H9 (cell line): ENCODE measurements at regions not wholly inside any gene's neighbourhood (a gene's known extent, or its start where the extent isn't known, plus 50 kb on each side); places are given as distances from the start of the nearest gene placed in this dataset.

Source experiments
- DNase-seq: peaks from one replicate; pipeline ENCODE4 v3.0.0-alpha.2; 2017
- H2AFZ ChIP-seq: one replicate; pipeline ENCODE4 v1.6.1; 2013; ENCODE audit warnings: mild to moderate bottlenecking, low read length, control low read depth, moderate library complexity
- H2AK5ac ChIP-seq: 2 replicates; pipeline ENCODE4 v1.6.1; 2013; ENCODE audit warnings: low read length, control low read depth, mixed read lengths; ENCODE audit not compliant: insufficient read length
- H2BK120ac ChIP-seq: one replicate; pipeline ENCODE4 v1.6.1; 2013; ENCODE audit warnings: low read depth, mild to moderate bottlenecking, low read length, control low read depth, inconsistent platforms; ENCODE audit not compliant: poor library complexity, severe bottlenecking
- H2BK12ac ChIP-seq: 2 replicates; pipeline ENCODE4 v1.6.1; 2013; ENCODE audit warnings: low read length, control low read depth, mixed read lengths, low read depth; ENCODE audit not compliant: insufficient read length
- H2BK15ac ChIP-seq: 2 replicates; pipeline ENCODE4 v1.6.1; 2013; ENCODE audit warnings: low read depth, low read length, control low read depth
- H2BK20ac ChIP-seq: one replicate; pipeline ENCODE4 v1.6.1; 2013; ENCODE audit warnings: low read depth, mild to moderate bottlenecking, low read length, control low read depth, inconsistent platforms; ENCODE audit not compliant: poor library complexity, severe bottlenecking
- H2BK5ac ChIP-seq: 2 replicates; pipeline ENCODE4 v1.6.1; 2013; ENCODE audit warnings: low read length, control low read depth, mixed read lengths; ENCODE audit not compliant: insufficient read length
- H3K14ac ChIP-seq: 2 replicates; pipeline ENCODE4 v1.6.1; 2013; ENCODE audit warnings: low read length, control low read depth; ENCODE audit not compliant: insufficient read depth
- H3K18ac ChIP-seq: 2 replicates; pipeline ENCODE4 v1.6.1; 2013; ENCODE audit warnings: low read depth, mild to moderate bottlenecking, mixed read lengths, low read length, control low read depth; ENCODE audit not compliant: insufficient read length
- H3K23ac ChIP-seq: 2 replicates; pipeline ENCODE4 v1.6.1; 2013; ENCODE audit warnings: low read length, control low read depth, mixed read lengths, low read depth; ENCODE audit not compliant: insufficient read length
- H3K23me2 ChIP-seq: 2 replicates; pipeline ENCODE4 v1.6.1; 2013; ENCODE audit warnings: low read depth, mild to moderate bottlenecking, mixed read lengths, low read length, control low read depth; ENCODE audit not compliant: insufficient read length, poor library complexity, severe bottlenecking
- H3K27ac ChIP-seq: 2 replicates; pipeline ENCODE4 v1.5.1; 2013; ENCODE audit warnings: low read length, control low read depth, mixed read lengths, low read depth; ENCODE audit not compliant: insufficient read length
- H3K27me3 ChIP-seq: 2 replicates; pipeline ENCODE4 v1.6.1; 2013; ENCODE audit warnings: low read length, control low read depth, inconsistent platforms; ENCODE audit not compliant: insufficient read depth
- H3K4ac ChIP-seq: 2 replicates; pipeline ENCODE4 v1.6.1; 2013; ENCODE audit warnings: low read depth, mild to moderate bottlenecking, control low read depth, inconsistent platforms, low read length, moderate library complexity
- H3K4me1 ChIP-seq: 2 replicates; pipeline ENCODE4 v1.6.1; 2013; ENCODE audit warnings: low read length, control low read depth, inconsistent platforms; ENCODE audit not compliant: insufficient read depth
- H3K4me2 ChIP-seq: 2 replicates; pipeline ENCODE4 v1.6.1; 2013; ENCODE audit warnings: low read length, control low read depth, mixed read lengths; ENCODE audit not compliant: insufficient read length, insufficient read depth
- H3K56ac ChIP-seq: 2 replicates; pipeline ENCODE4 v1.6.1; 2013; ENCODE audit warnings: low read depth, mild to moderate bottlenecking, mixed read lengths, low read length, control low read depth; ENCODE audit not compliant: insufficient read length
- H3K79me1 ChIP-seq: 2 replicates; pipeline ENCODE4 v1.6.1; 2013; ENCODE audit warnings: low read depth, mild to moderate bottlenecking, moderate library complexity, low read length, control low read depth, inconsistent platforms; ENCODE audit not compliant: insufficient read depth, poor library complexity, severe bottlenecking
- H3K79me2 ChIP-seq: 2 replicates; pipeline ENCODE4 v1.6.1; 2013; ENCODE audit warnings: low read length, control low read depth, inconsistent platforms; ENCODE audit not compliant: insufficient read depth
- H3K9ac ChIP-seq: 2 replicates; pipeline ENCODE4 v1.6.1; 2013; ENCODE audit warnings: low read length, control low read depth, mixed read lengths; ENCODE audit not compliant: insufficient read length; ENCODE audit errors: extremely low read depth
- H3K9me3 ChIP-seq: one replicate; pipeline ENCODE4 v1.6.1; 2013; ENCODE audit warnings: low read depth, low read length, inconsistent platforms; ENCODE audit not compliant: control insufficient read depth
- H3T11ph ChIP-seq: one replicate; pipeline ENCODE4 v1.6.1; 2013; ENCODE audit warnings: mild to moderate bottlenecking, low read length, control low read depth, inconsistent platforms
- H4K20me1 ChIP-seq: one replicate; pipeline ENCODE4 v1.6.1; 2013; ENCODE audit not compliant: control insufficient read depth, insufficient read length, insufficient read depth
- H4K5ac ChIP-seq: 2 replicates; pipeline ENCODE4 v1.6.1; 2013; ENCODE audit warnings: low read depth, mild to moderate bottlenecking, mixed read lengths, low read length, control low read depth; ENCODE audit not compliant: insufficient read length
- H4K8ac ChIP-seq: replicated peaks from 2 replicates; pipeline ENCODE4 v1.6.1; 2013; ENCODE audit warnings: low read length, control low read depth, mixed read lengths, low read depth; ENCODE audit not compliant: insufficient read length
- H4K91ac ChIP-seq: 2 replicates; pipeline ENCODE4 v1.6.1; 2013; ENCODE audit warnings: low read depth, mild to moderate bottlenecking, moderate library complexity, mixed read lengths, low read length, control low read depth; ENCODE audit not compliant: insufficient read length
- H3K27ac Mint-ChIP-seq, 3 experiments: 2 replicates in 2 of 3; 3 replicates in 1 of 3; pipeline ENCODE4 v1.8.0; 2020 to 2021; ENCODE audit warnings: mixed read lengths in 3 of 3, mild to moderate bottlenecking in 1 of 3, moderate library complexity in 1 of 3
- H3K27me3 Mint-ChIP-seq: 2 replicates; pipeline ENCODE4 v1.8.0; 2021; ENCODE audit warnings: low read depth, mild to moderate bottlenecking, moderate library complexity, mixed read lengths
- H3K36me3 Mint-ChIP-seq, 3 experiments: 2 replicates in 2 of 3; 3 replicates in 1 of 3; pipeline ENCODE4 v1.8.0; 2020 to 2021; ENCODE audit warnings: low read depth in 3 of 3, mixed read lengths in 3 of 3; ENCODE audit not compliant: insufficient read depth in 1 of 3
- H3K4me1 Mint-ChIP-seq, 2 experiments: 2 replicates each; pipeline ENCODE4 v1.8.0; 2020; ENCODE audit warnings: mixed read lengths in 2 of 2
- H3K4me3 Mint-ChIP-seq, 2 experiments: 2 replicates in 1 of 2; 3 replicates in 1 of 2; pipeline ENCODE4 v1.8.0; 2020 to 2021; ENCODE audit warnings: mild to moderate bottlenecking in 2 of 2, mixed read lengths in 2 of 2, moderate library complexity in 1 of 2
- H3K9me3 Mint-ChIP-seq, 2 experiments: 2 replicates in 1 of 2; 3 replicates in 1 of 2; pipeline ENCODE4 v1.8.0; 2020; ENCODE audit warnings: mild to moderate bottlenecking in 2 of 2, mixed read lengths in 2 of 2, moderate library complexity in 1 of 2
- WGBS: extraction: QIAGEN DNeasy Blood & Tissue Kit; methylation state at CpG from one replicate; pipeline ENCODE4 v1.1.7; 2013; ENCODE audit warnings: missing lambda C conversion rate, low lambda C conversion rate, mixed read lengths; ENCODE audit not compliant: insufficient read length; ENCODE audit errors: extremely low coverage; 5-methylcytosine and 5-hydroxymethylcytosine counted together
- TF ChIP-seq, protein P1 (sequence below): fragments of 200-600 bp; sonication (generic); conservative IDR thresholded peaks from 3 replicates; pipeline ENCODE4 v1.8.0; 2021; ENCODE audit warnings: antibody characterized with exemption, mild to moderate bottlenecking

GRCh38 chr2:100675855-100676254, 113.1 kb downstream of the PDCL3 start:
- H3K9ac ChIP-seq: no peak overlapping the region
- no peak overlapping the region for H2BK5ac ChIP-seq
- DNase-seq: no peak
- H3K23ac ChIP-seq: no peak overlapping the region
- no peak overlapping the region for H2AFZ ChIP-seq
- no peak overlapping the region for H4K91ac ChIP-seq
- H4K20me1 ChIP-seq: no peaks in the 10 kb centered on the region
- no peak overlapping the region for H3K27ac ChIP-seq
- no peaks in the 10 kb centered on the region for H3K23me2 ChIP-seq
- H3T11ph ChIP-seq: no peak overlapping the region
- no CpG with 5 or more reads among the region's 4 CpGs for WGBS
- H3K56ac ChIP-seq: no peak overlapping the region
- no peaks in the 10 kb centered on the region for H3K27me3 ChIP-seq
- no peak overlapping the region for H4K8ac ChIP-seq
- H2BK20ac ChIP-seq: no peak overlapping the region
- no peaks in the 10 kb centered on the region; a peak in 1 of 7 replicates for H3K36me3 Mint-ChIP-seq
- H4K5ac ChIP-seq: no peak overlapping the region
- H3K27me3 Mint-ChIP-seq: no peaks in the 10 kb centered on the region
- H3K79me2 ChIP-seq: no peaks in the 10 kb centered on the region
- H2BK12ac ChIP-seq: no peak overlapping the region
- no peak overlapping the region for H2AK5ac ChIP-seq
- no peaks in the 10 kb centered on the region for H3K4me1 Mint-ChIP-seq
- H3K9me3 Mint-ChIP-seq: no peaks in the 10 kb centered on the region
- H3K14ac ChIP-seq: no peak overlapping the region
- H3K4me3 Mint-ChIP-seq: no peak overlapping the region
- H3K4me1 ChIP-seq: no peaks in the 10 kb centered on the region
- no peak overlapping the region for H3K4ac ChIP-seq
- H2BK120ac ChIP-seq: no peak overlapping the region
- no peak overlapping the region for H3K18ac ChIP-seq
- H3K9me3 ChIP-seq: no peaks in the 10 kb centered on the region
- TF ChIP-seq, protein P1, sequence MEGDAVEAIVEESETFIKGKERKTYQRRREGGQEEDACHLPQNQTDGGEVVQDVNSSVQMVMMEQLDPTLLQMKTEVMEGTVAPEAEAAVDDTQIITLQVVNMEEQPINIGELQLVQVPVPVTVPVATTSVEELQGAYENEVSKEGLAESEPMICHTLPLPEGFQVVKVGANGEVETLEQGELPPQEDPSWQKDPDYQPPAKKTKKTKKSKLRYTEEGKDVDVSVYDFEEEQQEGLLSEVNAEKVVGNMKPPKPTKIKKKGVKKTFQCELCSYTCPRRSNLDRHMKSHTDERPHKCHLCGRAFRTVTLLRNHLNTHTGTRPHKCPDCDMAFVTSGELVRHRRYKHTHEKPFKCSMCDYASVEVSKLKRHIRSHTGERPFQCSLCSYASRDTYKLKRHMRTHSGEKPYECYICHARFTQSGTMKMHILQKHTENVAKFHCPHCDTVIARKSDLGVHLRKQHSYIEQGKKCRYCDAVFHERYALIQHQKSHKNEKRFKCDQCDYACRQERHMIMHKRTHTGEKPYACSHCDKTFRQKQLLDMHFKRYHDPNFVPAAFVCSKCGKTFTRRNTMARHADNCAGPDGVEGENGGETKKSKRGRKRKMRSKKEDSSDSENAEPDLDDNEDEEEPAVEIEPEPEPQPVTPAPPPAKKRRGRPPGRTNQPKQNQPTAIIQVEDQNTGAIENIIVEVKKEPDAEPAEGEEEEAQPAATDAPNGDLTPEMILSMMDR: no peak
- H3K4me2 ChIP-seq: no peak overlapping the region
- H3K79me1 ChIP-seq: no peaks in the 10 kb centered on the region
- no peak overlapping the region for H2BK15ac ChIP-seq
- no peak overlapping the region; a peak in 1 of 7 replicates for H3K27ac Mint-ChIP-seq
